HCT116 (cell line): ENCODE measurements at regions not wholly inside any gene's neighbourhood (a gene's known extent, or its start where the extent isn't known, plus 50 kb on each side); places are given as distances from the start of the nearest gene placed in this dataset.

Experiments
- ATAC-seq: fragments of 200-7000 bp; cut with Tn5 transposase; 2 replicates; pipeline ENCODE4 v1.9.1; 2020; ENCODE audit warnings: mild to moderate bottlenecking, moderate library complexity
- BruUV-seq: library from RNA; stranded (reverse); fragments of 400-500 nt; replicated peaks from 2 replicates; lab custom pipeline; 2021; lab: Mats Ljungman, UMichigan
- CTCF ChIA-PET: fragments of 300-600 bp; sonication (Branson Sonifier 250); formaldehyde crosslinking; loops from one replicate; lab custom pipeline; 2021; ENCODE audit warnings: antibody characterized with exemption; lab: Charles Lee
- POLR2A ChIA-PET: fragments of 300-600, 350-600 bp; sonication (Branson Sonifier 250); formaldehyde crosslinking; loops from one replicate; lab custom pipeline; 2021; ENCODE audit warnings: antibody characterized with exemption; lab: Charles Lee
- RAD21 ChIA-PET, 2 experiments: fragments of 300-600 bp; sonication (Branson Sonifier 250); formaldehyde crosslinking; loops; one replicate each; lab custom pipeline; 2023; ENCODE audit warnings: low total read pairs in 2 of 2; ENCODE audit not compliant: uncharacterized antibody in 2 of 2, unreplicated experiment in 2 of 2, low non-redundant PET in 1 of 2; lab: Charles Lee
- DNase-seq: peaks from one replicate; pipeline ENCODE4 v3.0.0-alpha.2; 2010; ENCODE audit warnings: low read depth, low spot score
- H2AFZ ChIP-seq: fragments of 200-600 bp; shearing (Covaris generic), sonication (generic); 2 replicates; pipeline ENCODE4 v1.6.1; 2017; ENCODE audit warnings: low read depth, mixed run types, mixed read lengths, antibody characterized with exemption, low read length; ENCODE audit not compliant: poor library complexity, severe bottlenecking
- H3K27ac ChIP-seq: 2 replicates; pipeline ENCODE4 v1.5.1; 2012; ENCODE audit warnings: low read depth, low read length
- H3K27me3 ChIP-seq: fragments of 200-600 bp; sonication (generic); 2 replicates; pipeline ENCODE4 v1.6.1; 2016; ENCODE audit warnings: mixed run types, low read length, mixed read lengths; ENCODE audit not compliant: insufficient read depth
- H3K36me3 ChIP-seq, 2 experiments: fragments of 200-500 bp in 1 of 2; fragments of 200-600 bp in 1 of 2; sonication (Bioruptor generic) in 1 of 2; sonication (generic) in 1 of 2; 2 replicates each; pipeline versions ENCODE4 v1.5.1 to v1.6.1; 2014 to 2016; ENCODE audit warnings: low read length in 2 of 2, inconsistent platforms in 1 of 2, mixed read lengths in 1 of 2, mixed run types in 1 of 2; ENCODE audit not compliant: insufficient read depth in 2 of 2, control insufficient read depth in 1 of 2
- H3K4me1 ChIP-seq, 2 experiments: fragments of 200-600 bp in 1 of 2; sonication (generic) in 1 of 2; 2 replicates each; pipeline versions ENCODE4 v1.5.1 to v1.6.1; 2012 to 2017; ENCODE audit warnings: low read length in 2 of 2, inconsistent platforms in 1 of 2, mild to moderate bottlenecking in 1 of 2, mixed read lengths in 1 of 2, mixed run types in 1 of 2, moderate library complexity in 1 of 2; ENCODE audit not compliant: insufficient read depth in 2 of 2, control insufficient read depth in 1 of 2
- H3K4me2 ChIP-seq: fragments of 200-600 bp; sonication (generic); 2 replicates; pipeline ENCODE4 v1.6.1; 2017; ENCODE audit warnings: mixed run types, low read length, mixed read lengths
- H3K4me3 ChIP-seq, 2 experiments: fragments of 200-600 bp in 1 of 2; sonication (generic) in 1 of 2; replicated peaks in 1 of 2; 2 replicates each; pipeline ENCODE4 v1.5.1; 2011 to 2016; ENCODE audit warnings: low read length in 2 of 2, control low read depth in 1 of 2, low read depth in 1 of 2, mild to moderate bottlenecking in 1 of 2, mixed read lengths in 1 of 2, mixed run types in 1 of 2
- H3K79me2 ChIP-seq: fragments of 200-600 bp; sonication (generic); 2 replicates; pipeline ENCODE4 v1.6.1; 2017; ENCODE audit warnings: mild to moderate bottlenecking, mixed run types, low read length, moderate library complexity, mixed read lengths; ENCODE audit not compliant: insufficient read depth
- H3K9ac ChIP-seq: fragments of 200-600 bp; sonication (generic); 2 replicates; pipeline ENCODE4 v1.6.1; 2016; ENCODE audit warnings: low read length, mixed read lengths
- H3K9me2 ChIP-seq: fragments of 200-600 bp; sonication (generic), shearing (Covaris generic); 2 replicates; pipeline ENCODE4 v1.6.1; 2017; ENCODE audit warnings: mixed run types, mild to moderate bottlenecking, moderate library complexity; ENCODE audit not compliant: insufficient read depth
- H3K9me3 ChIP-seq, 2 experiments: fragments of 200-500 bp in 1 of 2; fragments of 200-600 bp in 1 of 2; sonication (Bioruptor generic) in 1 of 2; sonication (generic) in 1 of 2; 2 replicates each; pipeline ENCODE4 v1.6.1; 2014 to 2017; ENCODE audit warnings: low read length in 2 of 2, mixed read lengths in 2 of 2, inconsistent platforms in 1 of 2, low read depth in 1 of 2, mild to moderate bottlenecking in 1 of 2, mixed run types in 1 of 2, moderate library complexity in 1 of 2; ENCODE audit not compliant: control insufficient read depth in 1 of 2, insufficient read depth in 1 of 2
- H4K20me1 ChIP-seq: fragments of 200-600 bp; sonication (generic), shearing (Covaris generic); 2 replicates; pipeline ENCODE4 v1.6.1; 2017; ENCODE audit warnings: mixed run types, mild to moderate bottlenecking, moderate library complexity; ENCODE audit not compliant: insufficient read depth
- CBX3 ChIP-seq: IDR thresholded peaks from 2 replicates; pipeline ENCODE4 v1.6.1; 2012; ENCODE audit warnings: low read depth
- ELF1 ChIP-seq: IDR thresholded peaks from 2 replicates; pipeline ENCODE4 v1.6.1; 2012; ENCODE audit warnings: low read depth, borderline replicate concordance
- EZH2 ChIP-seq: fragments of 200-600 bp; sonication (generic); IDR thresholded peaks from 2 replicates; pipeline ENCODE4 v1.6.1; 2017; ENCODE audit warnings: antibody characterized with exemption, mixed run types
- EZH2phosphoT487 ChIP-seq: fragments of 200-600 bp; IDR thresholded peaks from 2 replicates; pipeline ENCODE4 v1.6.1; 2018; ENCODE audit warnings: antibody characterized with exemption, borderline replicate concordance
- RAD21 ChIP-seq: IDR thresholded peaks from 2 replicates; pipeline ENCODE4 v1.6.1; 2012; ENCODE audit warnings: low read depth, mild to moderate bottlenecking
- REST ChIP-seq: IDR thresholded peaks from 2 replicates; pipeline ENCODE4 v1.6.1; 2012; ENCODE audit warnings: low read depth
- intact Hi-C: fragments of 100-400 bp; cut with micrococcal nuclease; formaldehyde crosslinking; loops from 2 replicates; pipeline ENCODE4 v1.10.0; 2022
- TF ChIP-seq, protein P1 (sequence below), 3 experiments: fragments of 200-600 bp in 1 of 3; sonication (generic) in 1 of 3; IDR thresholded peaks in 2 of 3; conservative IDR thresholded peaks in 1 of 3; 2 replicates each; pipeline ENCODE4 v1.5.1; 2012 to 2017; ENCODE audit warnings: low read depth in 2 of 3, low read length in 2 of 3, antibody characterized with exemption in 1 of 3, borderline replicate concordance in 1 of 3, control low read depth in 1 of 3, mild to moderate bottlenecking in 1 of 3, mixed read lengths in 1 of 3, mixed run types in 1 of 3, moderate library complexity in 1 of 3; ENCODE audit not compliant: insufficient read depth in 1 of 3

GRCh38 chr12:27385766-27386564, 53.3 kb downstream of the BMAL2 start:
- no peak overlapping the region for H3K27ac ChIP-seq
- intact Hi-C loops: no loop called here
- no peaks in the 10 kb centered on the region for H3K79me2 ChIP-seq
- no peaks in the 10 kb centered on the region for H3K9me2 ChIP-seq
- H3K4me3 ChIP-seq: no peak overlapping the region
- no peaks in the 10 kb centered on the region for H3K27me3 ChIP-seq
- ChIA-PET CTCF (interaction anchor here (1.3 to 1.6 kb wide), 2 partner anchors 16 to 80 kb away, joined by 4 to 5 read pairs; no protein-coding TSS in a partner anchor), POLR2A (no interaction called here), RAD21 (no interaction called here)
- ATAC-seq: no peak
- no peak for DNase-seq
- BruUV-seq: no TSS peak
- TF ChIP-seq ELF1 (no peak), CBX3 (no peak), EZH2 (no peak), RAD21 (no peak), EZH2phosphoT487 (no peak), REST (no peak)
- TF ChIP-seq, protein P1, sequence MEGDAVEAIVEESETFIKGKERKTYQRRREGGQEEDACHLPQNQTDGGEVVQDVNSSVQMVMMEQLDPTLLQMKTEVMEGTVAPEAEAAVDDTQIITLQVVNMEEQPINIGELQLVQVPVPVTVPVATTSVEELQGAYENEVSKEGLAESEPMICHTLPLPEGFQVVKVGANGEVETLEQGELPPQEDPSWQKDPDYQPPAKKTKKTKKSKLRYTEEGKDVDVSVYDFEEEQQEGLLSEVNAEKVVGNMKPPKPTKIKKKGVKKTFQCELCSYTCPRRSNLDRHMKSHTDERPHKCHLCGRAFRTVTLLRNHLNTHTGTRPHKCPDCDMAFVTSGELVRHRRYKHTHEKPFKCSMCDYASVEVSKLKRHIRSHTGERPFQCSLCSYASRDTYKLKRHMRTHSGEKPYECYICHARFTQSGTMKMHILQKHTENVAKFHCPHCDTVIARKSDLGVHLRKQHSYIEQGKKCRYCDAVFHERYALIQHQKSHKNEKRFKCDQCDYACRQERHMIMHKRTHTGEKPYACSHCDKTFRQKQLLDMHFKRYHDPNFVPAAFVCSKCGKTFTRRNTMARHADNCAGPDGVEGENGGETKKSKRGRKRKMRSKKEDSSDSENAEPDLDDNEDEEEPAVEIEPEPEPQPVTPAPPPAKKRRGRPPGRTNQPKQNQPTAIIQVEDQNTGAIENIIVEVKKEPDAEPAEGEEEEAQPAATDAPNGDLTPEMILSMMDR (IDR thresholded peaks at IDR 0.05 in 2 of 3, conservative IDR thresholded peaks at IDR 0.05 in 1 of 3; ENCODE audit: borderline replicate concordance in 1 of 3, insufficient read depth in 1 of 3, low read depth in 2 of 3, low read length in 2 of 3): no peak
- H2AFZ ChIP-seq: no peak overlapping the region
- peaks cover 0 to 10% of the 10 kb centered on the region in 2 experiments; a peak in 2 of 4 replicates for H3K4me1 ChIP-seq
- no peaks in the 10 kb centered on the region for H4K20me1 ChIP-seq
- no peaks in the 10 kb centered on the region for H3K36me3 ChIP-seq
- no peak overlapping the region for H3K4me2 ChIP-seq
- H3K9me3 ChIP-seq: no peaks in the 10 kb centered on the region
- no peak overlapping the region for H3K9ac ChIP-seq
